K562 (cell line): ENCODE measurements at regions not wholly inside any gene's neighbourhood (a gene's known extent, or its start where the extent isn't known, plus 50 kb on each side); places are given as distances from the start of the nearest gene placed in this dataset.

Source experiments
- ARID1B ChIP-seq: fragments of 450-650 bp; IDR thresholded peaks from 2 replicates; pipeline ENCODE4 v1.6.1; 2016; ENCODE audit warnings: antibody characterized with exemption, mild to moderate bottlenecking, inconsistent platforms
- CTCF ChIP-seq, 3 experiments: IDR thresholded peaks in 2 of 3; conservative IDR thresholded peaks in 1 of 3; 2 replicates each; pipeline ENCODE4 v1.5.1; 2011 to 2012; ENCODE audit warnings: low read length in 3 of 3, mild to moderate bottlenecking in 3 of 3, control low read depth in 2 of 3, improper control_type of control experiment in 1 of 3, inconsistent platforms in 1 of 3, low read depth in 1 of 3, mixed read lengths in 1 of 3, moderate library complexity in 1 of 3; ENCODE audit not compliant: insufficient read depth in 2 of 3
- GATAD2A ChIP-seq: fragments of 450-650 bp; IDR thresholded peaks from 2 replicates; pipeline ENCODE4 v1.6.1; 2017
- HDAC2 ChIP-seq: fragments of 450-650 bp; IDR thresholded peaks from 2 replicates; pipeline ENCODE4 v1.6.1; 2016; ENCODE audit warnings: mild to moderate bottlenecking
- JUN ChIP-seq, 2 experiments: sonication (generic) in 1 of 2; formaldehyde crosslinking in 1 of 2; IDR thresholded peaks; 2 replicates each; pipeline versions ENCODE4 v1.6.1 to v1.8.0; 2012 to 2022; ENCODE audit warnings: borderline replicate concordance in 2 of 2, mild to moderate bottlenecking in 2 of 2, improper control_type of control experiment in 1 of 2, low read depth in 1 of 2, low read length in 1 of 2, missing genetic modification reagents in 1 of 2
- JUND ChIP-seq, 2 experiments: IDR thresholded peaks; 2 replicates in 1 of 2; 3 replicates in 1 of 2; pipeline ENCODE4 v1.6.1; 2011; ENCODE audit warnings: borderline replicate concordance in 2 of 2, low read depth in 2 of 2, low read length in 2 of 2, improper control_type of control experiment in 1 of 2, missing biosample characterization in 1 of 2, missing genetic modification characterization in 1 of 2, missing genetic modification reagents in 1 of 2
- MAX ChIP-seq: sonication (generic); formaldehyde crosslinking; IDR thresholded peaks from 2 replicates; pipeline ENCODE4 v1.9.0; 2022; ENCODE audit warnings: mild to moderate bottlenecking, missing genetic modification reagents
- MYC ChIP-seq, 2 experiments: fragments of 250-450 bp in 1 of 2; sonication (Bioruptor Pico) in 1 of 2; IDR thresholded peaks; 2 replicates each; pipeline versions ENCODE4 v1.5.1 to v1.6.1; 2012 to 2021; ENCODE audit warnings: low read depth in 2 of 2, borderline replicate concordance in 1 of 2, improper control_type of control experiment in 1 of 2, low read length in 1 of 2, mild to moderate bottlenecking in 1 of 2, moderate library complexity in 1 of 2
- PML ChIP-seq: IDR thresholded peaks from 2 replicates; pipeline ENCODE4 v1.6.1; 2012; ENCODE audit warnings: low read length, inconsistent platforms
- POLR2AphosphoS5 ChIP-seq: IDR thresholded peaks from 2 replicates; pipeline ENCODE4 v1.6.1; 2011; ENCODE audit warnings: mild to moderate bottlenecking, low read depth, low read length, moderate library complexity; ENCODE audit not compliant: control insufficient read depth, insufficient read depth
- TEAD4 ChIP-seq, 2 experiments: sonication (generic) in 1 of 2; formaldehyde crosslinking in 1 of 2; IDR thresholded peaks; 2 replicates each; pipeline versions ENCODE4 v1.6.1 to v1.8.0; 2012 to 2022; ENCODE audit warnings: borderline replicate concordance in 1 of 2, inconsistent platforms in 1 of 2, low read length in 1 of 2, mild to moderate bottlenecking in 1 of 2, missing genetic modification reagents in 1 of 2
- TFE3 ChIP-seq: fragments of 450-650 bp; formaldehyde crosslinking; IDR thresholded peaks from 2 replicates; pipeline ENCODE4 v1.4.0; 2020; ENCODE audit warnings: mild to moderate bottlenecking, mixed read lengths
- ZNF507 ChIP-seq: conservative IDR thresholded peaks from 2 replicates; pipeline ENCODE4 v1.6.1; 2017; ENCODE audit warnings: missing genetic modification characterization, missing compliant biosample characterization

GRCh38 chr6:14618759-14619418, 501.3 kb downstream of the CD83 start (continued):
- TF ChIP-seq TFE3 (CRISPR knock-in tag) (peak; percentile 98), PML (peak; percentile 59; the same call in 1 of the 2 replicates), TEAD4 (IDR thresholded peaks at IDR 0.05; ENCODE audit: low read length) (peak; percentile 87), TEAD4 (CRISPR knock-in tag; IDR thresholded peaks at IDR 0.05; ENCODE audit: borderline replicate concordance) (no peak), HDAC2 (no peak), CTCF (IDR thresholded peaks at IDR 0.05 in 2 of 3, conservative IDR thresholded peaks at IDR 0.05 in 1 of 3; ENCODE audit: insufficient read depth in 2 of 3, low read depth in 1 of 3, low read length in 3 of 3) (0 out of 6 replicates have a peak, but pooled peaks of 1 of the 3 experiments have one; percentile 14), POLR2AphosphoS5 (peak; percentile 71), ZNF507 (no peak), JUN (IDR thresholded peaks at IDR 0.05; ENCODE audit: borderline replicate concordance, low read depth, low read length) (0 out of 2 replicates have a peak, but pooled peaks have one; percentile 1), JUN (CRISPR knock-in tag; IDR thresholded peaks at IDR 0.05; ENCODE audit: borderline replicate concordance) (no peak), MYC (IDR thresholded peaks at IDR 0.05; ENCODE audit: low read depth, low read length) (peak; percentile 42; the same call in 1 of the 2 replicates), MYC (CRISPR knock-in tag; IDR thresholded peaks at IDR 0.05; ENCODE audit: borderline replicate concordance, low read depth) (no peak), GATAD2A (no peak), MAX (peak; percentile 41), JUND (IDR thresholded peaks at IDR 0.05; ENCODE audit: borderline replicate concordance, low read depth, low read length) (peak; percentile 43; the same call in 1 of the 2 replicates), JUND (tag; IDR thresholded peaks at IDR 0.05; ENCODE audit: borderline replicate concordance, low read depth, low read length) (no peak; the same call in 2 of the 3 replicates), ARID1B (peak; percentile 93)
